ENCODE measurements at regions not wholly inside any gene's neighbourhood (a gene's known extent, or its start where the extent isn't known, plus 50 kb on each side); places are given as distances from the start of the nearest gene placed in this dataset.
"Not testable (repeated sequence)": the region's sequence is repeated elsewhere in the genome, so short reads cannot be mapped to it uniquely, and the experiment has no call there.

- DNase-seq = no peak
Measured at GRCh38 chr1:116819081-116819480, 64.9 kb downstream of the CD2 start.

GRCh38 chr1:116820369-116820768, 66.1 kb downstream of the CD2 start:
- peak; percentile 83 for DNase-seq

- no peak for DNase-seq
Measured at GRCh38 chr1:116821763-116822162, 67.5 kb downstream of the CD2 start.

- peak; percentile 55 for DNase-seq
Measured at GRCh38 chr1:116824631-116825206, 70.5 kb downstream of the CD2 start.

- DNase-seq = no peak
Measured at GRCh38 chr1:116825207-116825719, 71.0 kb downstream of the CD2 start.

- peak; percentile 88 for DNase-seq
Measured at GRCh38 chr1:116825720-116826438, 71.6 kb downstream of the CD2 start.

- DNase-seq = no peak
Measured at GRCh38 chr1:116826818-116827606, 72.8 kb downstream of the CD2 start.

GRCh38 chr1:116827607-116828105, 73.4 kb downstream of the CD2 start:
- no peak for DNase-seq

GRCh38 chr1:116832308-116832931, 77.3 kb upstream of the PTGFRN start:
- no peak for DNase-seq

GRCh38 chr1:116832932-116833578, 76.7 kb upstream of the PTGFRN start:
- DNase-seq = no peak

GRCh38 chr1:116833718-116834117, 76.0 kb upstream of the PTGFRN start:
- DNase-seq = peak; percentile 40

- DNase-seq = no peak
Measured at GRCh38 chr1:116834595-116834994, 75.1 kb upstream of the PTGFRN start.

GRCh38 chr1:116835161-116835560, 74.6 kb upstream of the PTGFRN start:
- DNase-seq = no peak

- DNase-seq = no peak
Measured at GRCh38 chr1:116836099-116836498, 73.6 kb upstream of the PTGFRN start.

- no peak for DNase-seq
Measured at GRCh38 chr1:116841569-116842344, 68.0 kb upstream of the PTGFRN start.

- no peak for DNase-seq
Measured at GRCh38 chr1:116842654-116843053, 67.1 kb upstream of the PTGFRN start.

- DNase-seq = no peak
Measured at GRCh38 chr1:116844775-116845174, 64.9 kb upstream of the PTGFRN start.

- no peak for DNase-seq
Measured at GRCh38 chr1:116847190-116847589, 62.5 kb upstream of the PTGFRN start.

GRCh38 chr1:116847688-116848531, 61.8 kb upstream of the PTGFRN start:
- no peak for DNase-seq

GRCh38 chr1:116850436-116850835, 59.3 kb upstream of the PTGFRN start:
- no peak for DNase-seq

GRCh38 chr1:116851189-116851588, 58.5 kb upstream of the PTGFRN start:
- not testable (repeated sequence) for DNase-seq

Data from NCI-H1092 treated with DMSO at 0.1 percent for 48 hours (cell line).